ENCODE measurements at regions not wholly inside any gene's neighbourhood (a gene's known extent, or its start where the extent isn't known, plus 50 kb on each side); places are given as distances from the start of the nearest gene placed in this dataset.
A peak's percentile ranks its signal among the peaks of the same experiment; 100 is the strongest.

GRCh38 chr12:76688631-76689030, 75.3 kb upstream of the ZDHHC17 start:
- intact Hi-C loops (cut with micrococcal nuclease): no loop called here
- no peak overlapping the region for H3K9ac ChIP-seq (ENCODE audit: low read length)
- no peaks in the 10 kb centered on the region for H3K36me3 ChIP-seq (ENCODE audit: control insufficient read depth in 1 of 2, insufficient read depth in 2 of 2, low read length in 2 of 2)
- no peak overlapping the region for H2AFZ ChIP-seq (ENCODE audit: low read depth, low read length, poor library complexity, severe bottlenecking)
- H3K4me3 ChIP-seq (replicated peaks in 1 of 2; ENCODE audit: low read depth in 1 of 2, low read length in 2 of 2): no peak overlapping the region
- DNase-seq (ENCODE audit: low read depth, low spot score) (no peak), ATAC-seq (peak; percentile 74)
- ChIA-PET RAD21 (ENCODE audit: low non-redundant PET in 1 of 2, low total read pairs in 2 of 2, uncharacterized antibody in 2 of 2, unreplicated experiment in 2 of 2) (no interaction called here), CTCF (interaction anchor here (0.6 to 1.2 kb wide), 2 partner anchors 12 to 16 kb away, joined by 3 to 5 read pairs; no protein-coding TSS in a partner anchor), POLR2A (no interaction called here)
- TF ChIP-seq CTCF (IDR thresholded peaks at IDR 0.05 in 2 of 3, conservative IDR thresholded peaks at IDR 0.05 in 1 of 3; ENCODE audit: borderline replicate concordance in 1 of 3, insufficient read depth in 1 of 3, low read depth in 2 of 3, low read length in 2 of 3) (peak; percentile 8 to 46 (median 43); a peak in 4 of 6 replicates), RAD21 (IDR thresholded peaks at IDR 0.05; ENCODE audit: low read depth) (peak; percentile 29; the same call in 1 of the 2 replicates), ZBTB33 (IDR thresholded peaks at IDR 0.05; ENCODE audit: extremely low read depth, insufficient replicate concordance, low read length) (no peak)
- no peaks in the 10 kb centered on the region for H3K79me2 ChIP-seq (ENCODE audit: insufficient read depth, low read length)
- H4K20me1 ChIP-seq (ENCODE audit: insufficient read depth): no peaks in the 10 kb centered on the region
- H3K27ac ChIP-seq (ENCODE audit: low read depth, low read length): no peak overlapping the region
- no peaks in the 10 kb centered on the region for H3K9me3 ChIP-seq (ENCODE audit: control insufficient read depth in 1 of 2, insufficient read depth in 1 of 2, low read depth in 1 of 2, low read length in 2 of 2)
- no peak overlapping the region for H3K4me2 ChIP-seq (ENCODE audit: low read length)
- no peaks in the 10 kb centered on the region for H3K27me3 ChIP-seq (ENCODE audit: insufficient read depth, low read length)
- BruUV-seq (replicated peaks): no TSS peak
- H3K4me1 ChIP-seq (ENCODE audit: control insufficient read depth in 1 of 2, insufficient read depth in 2 of 2, low read length in 2 of 2): no peaks in the 10 kb centered on the region
- H3K9me2 ChIP-seq (ENCODE audit: insufficient read depth): no peaks in the 10 kb centered on the region

Measured in HCT116 (cell line).